ENCODE measurements at regions not wholly inside any gene's neighbourhood (a gene's known extent, or its start where the extent isn't known, plus 50 kb on each side); places are given as distances from the start of the nearest gene placed in this dataset.

DNA sequence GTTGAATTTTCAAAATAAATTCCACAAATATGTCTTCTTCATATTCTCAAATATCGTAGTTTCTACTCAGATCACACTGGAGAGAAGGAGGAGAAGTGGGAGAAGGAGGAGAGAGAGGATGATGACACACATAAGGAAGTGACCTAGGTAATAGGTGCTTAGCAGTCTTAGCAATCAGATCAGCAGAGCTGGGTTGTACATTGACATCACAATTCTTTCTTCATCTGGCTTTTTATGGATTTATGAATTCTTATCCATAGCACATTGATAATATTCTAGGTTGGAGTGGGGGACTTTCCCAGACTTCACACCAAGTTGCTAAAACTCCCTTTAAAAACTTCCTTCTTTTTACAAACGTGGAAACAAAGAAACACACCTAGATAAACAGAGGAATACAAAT, 86.9 kb downstream of the FGF9 start:
- intact Hi-C loops (cut with DNase I) = no loop called here
- no peaks in the 10 kb centered on the region for H3K36me3 ChIP-seq
- H3K4me3 ChIP-seq = no peak overlapping the region
- WGBS, 2 donors = 71 to 87% methylated on average over 2 of the region's 2 CpGs
- H3K27me3 ChIP-seq = peaks cover 0 to 3% (median 0%) of the 10 kb centered on the region in 7 donors
- DNase-seq (no peak), ATAC-seq (no peak)
- TF ChIP-seq CTCF (IDR thresholded peaks at IDR 0.05) = no peak
- no peaks in the 10 kb centered on the region for H3K9me3 ChIP-seq
- no peak overlapping the region for H3K27ac ChIP-seq
- no peaks in the 10 kb centered on the region for H3K4me1 ChIP-seq

GRCh38 chr13:21758441-21758840, 87.6 kb downstream of the FGF9 start:
- 83 to 87% methylated on average over 5 of the region's 5 CpGs for WGBS, 2 donors
- intact Hi-C loops (cut with DNase I) = no loop called here
- Histone ChIP-seq H3K36me3 (no peaks in the 10 kb centered on the region), H3K4me1 (no peaks in the 10 kb centered on the region), H3K27ac (no peak overlapping the region), H3K4me3 (no peak overlapping the region), H3K9me3 (no peaks in the 10 kb centered on the region), H3K27me3 (peaks cover 0 to 3% (median 0%) of the 10 kb centered on the region in 7 donors)
- ATAC-seq = no peak
- TF ChIP-seq CTCF (IDR thresholded peaks at IDR 0.05) = no peak
- no peak for DNase-seq

- Histone ChIP-seq H3K4me3 (no peak overlapping the region), H3K36me3 (no peaks in the 10 kb centered on the region), H3K9me3 (no peaks in the 10 kb centered on the region), H3K4me1 (no peaks in the 10 kb centered on the region), H3K27ac (no peak overlapping the region), H3K27me3 (peaks cover 0 to 3% (median 0%) of the 10 kb centered on the region in 7 donors)
- WGBS, 2 donors = 80 to 84% methylated on average over 5 of the region's 5 CpGs
- intact Hi-C loops (cut with DNase I) = no loop called here
- ATAC-seq (no peak), DNase-seq (no peak)
- TF ChIP-seq CTCF (IDR thresholded peaks at IDR 0.05) = no peak
Measured at GRCh38 chr13:21759463-21759862, 88.6 kb downstream of the FGF9 start.

DNA sequence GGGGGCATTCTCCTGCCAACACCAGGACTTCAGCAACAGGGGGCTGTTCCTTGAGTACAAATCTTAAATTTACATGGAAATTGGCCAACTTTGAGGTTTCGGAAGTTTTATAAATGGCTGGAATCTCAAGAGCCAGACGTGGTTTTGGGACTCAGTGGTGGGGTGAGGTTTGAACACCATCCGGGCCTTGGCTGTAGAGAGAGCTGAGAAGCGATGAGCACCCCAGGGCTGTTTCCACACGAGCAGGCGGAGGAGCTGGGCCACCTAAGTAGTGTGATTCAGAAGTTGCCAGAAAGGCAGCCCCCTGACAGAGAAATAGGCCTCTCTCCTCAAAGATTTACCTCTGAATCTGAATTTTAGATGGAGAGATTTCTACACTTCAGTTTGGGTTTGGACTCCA, 89.0 kb downstream of the FGF9 start:
- no peak for ATAC-seq
- WGBS, 2 donors = 85 to 87% methylated on average over 6 of the region's 6 CpGs
- H3K4me3 ChIP-seq = no peak overlapping the region
- H3K4me1 ChIP-seq = no peaks in the 10 kb centered on the region
- no peak overlapping the region for H3K27ac ChIP-seq
- no peaks in the 10 kb centered on the region for H3K36me3 ChIP-seq
- H3K27me3 ChIP-seq = peaks cover 0 to 3% (median 0%) of the 10 kb centered on the region in 7 donors
- TF ChIP-seq CTCF (IDR thresholded peaks at IDR 0.05) = no peak
- intact Hi-C loops (cut with DNase I) = no loop called here
- DNase-seq = no peak
- no peaks in the 10 kb centered on the region for H3K9me3 ChIP-seq

DNA sequence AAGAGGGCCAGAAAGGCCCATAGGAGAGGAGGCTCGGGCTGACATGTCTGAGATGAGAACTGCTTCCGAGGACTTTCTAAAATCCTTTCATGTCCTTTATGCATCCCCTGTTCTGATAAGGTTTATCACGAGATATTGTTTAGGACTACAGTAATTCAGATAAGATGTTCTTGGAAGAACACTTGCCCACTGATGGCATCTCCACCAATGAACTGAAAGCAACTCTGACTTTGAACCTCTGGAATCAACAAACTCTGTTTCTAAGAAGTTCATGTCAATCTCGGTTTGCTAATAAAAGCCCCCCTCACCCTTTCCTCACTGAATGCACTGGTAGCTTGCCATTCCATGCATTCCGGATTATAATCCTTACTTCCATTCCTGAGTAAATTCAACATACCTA, 90.9 kb downstream of the FGF9 start:
- no peaks in the 10 kb centered on the region for H3K36me3 ChIP-seq
- no peaks in the 10 kb centered on the region for H3K9me3 ChIP-seq
- no peak for ATAC-seq
- intact Hi-C loops (cut with DNase I) = no loop called here
- DNase-seq = no peak
- no peaks in the 10 kb centered on the region for H3K4me1 ChIP-seq
- H3K27ac ChIP-seq = no peak overlapping the region
- peaks cover 0 to 3% (median 0%) of the 10 kb centered on the region in 7 donors for H3K27me3 ChIP-seq
- no peak overlapping the region for H3K4me3 ChIP-seq
- WGBS, 2 donors = 62 to 71% methylated on average over 5 of the region's 5 CpGs
- TF ChIP-seq CTCF (IDR thresholded peaks at IDR 0.05) = no peak
